Stomach (tissue), 8 donors: ENCODE measurements at regions not wholly inside any gene's neighbourhood (a gene's known extent, or its start where the extent isn't known, plus 50 kb on each side); places are given as distances from the start of the nearest gene placed in this dataset.

Experiments
- DNase-seq, 2 donors: peaks; one replicate each; pipeline versions ENCODE4 v3.0.0 to v3.0.0-alpha.2; 2013 to 2019
- H3K27ac ChIP-seq, 5 donors: fragments of 200-600 bp in 4 of 5; sonication (generic) in 4 of 5; one replicate each; pipeline ENCODE4 v1.5.1; 2013 to 2019; ENCODE audit warnings: mild to moderate bottlenecking in 1 of 5, moderate library complexity in 1 of 5
- H3K27me3 ChIP-seq, 3 donors: fragments of 200-600 bp; sonication (generic); one replicate each; pipeline ENCODE4 v1.5.1; 2017 to 2019; ENCODE audit warnings: mixed run types in 1 of 3
- H3K36me3 ChIP-seq, 4 donors: fragments of 200-600 bp; sonication (generic); 1 replicate in 3 of 4; 2 replicates in 1 of 4; pipeline ENCODE4 v1.5.1; 2016 to 2019
- H3K4me1 ChIP-seq, 4 donors: fragments of 200-600 bp; sonication (generic); one replicate each; pipeline ENCODE4 v1.5.1; 2016 to 2019
- H3K4me3 ChIP-seq, 4 donors: fragments of 200-600 bp; sonication (generic) in 3 of 4; one replicate each; pipeline ENCODE4 v1.5.1; 2016 to 2019; ENCODE audit warnings: mild to moderate bottlenecking in 1 of 4
- H3K9me3 ChIP-seq, 4 donors: fragments of 200-600 bp; sonication (generic); one replicate each; pipeline ENCODE4 v1.5.1; 2016 to 2019
- EP300 ChIP-seq: sonication (generic); formaldehyde crosslinking; IDR thresholded peaks from one replicate; pipeline ENCODE4 v1.6.1; 2017; ENCODE audit warnings: antibody characterized with exemption
- POLR2A ChIP-seq, 4 donors: fragments of 450-650 bp; IDR thresholded peaks; one replicate each; pipeline ENCODE4 v1.6.1; 2016; ENCODE audit warnings: antibody characterized with exemption in 4 of 4, control low read depth in 2 of 4, mild to moderate bottlenecking in 1 of 4, moderate library complexity in 1 of 4
- POLR2AphosphoS5 ChIP-seq, 3 donors: sonication (generic); formaldehyde crosslinking; IDR thresholded peaks; one replicate each; pipeline ENCODE4 v1.6.1; 2016; ENCODE audit warnings: antibody characterized with exemption in 3 of 3
- WGBS, 5 donors: extraction: QIAGEN DNeasy Blood & Tissue Kit in 3 of 5; methylation state at CpG; one replicate each; pipeline versions ENCODE4 v1.1.5 to v1.1.7; 2013 to 2018; 5-methylcytosine and 5-hydroxymethylcytosine counted together
- intact Hi-C: fragments of 100-400 bp; cut with DNase I; formaldehyde crosslinking; loops from one replicate; pipeline ENCODE4 v1.15.1; 2023; ENCODE audit warnings: low total_unique reads
- TF ChIP-seq, protein P1 (sequence below), 7 experiments: fragments of 450-650 bp in 4 of 7; fragments of 200-600 bp in 3 of 7; sonication (generic) in 3 of 7; IDR thresholded peaks; one replicate each; pipeline ENCODE4 v1.5.1; 2016 to 2019; ENCODE audit warnings: antibody characterized with exemption in 7 of 7, control low read depth in 2 of 7, mild to moderate bottlenecking in 1 of 7
- donor health status: healthy with polysubstance abuse.
- donor health status: Bipolar disorder and iron deficiency.
- donor health status: healthy.

DNA sequence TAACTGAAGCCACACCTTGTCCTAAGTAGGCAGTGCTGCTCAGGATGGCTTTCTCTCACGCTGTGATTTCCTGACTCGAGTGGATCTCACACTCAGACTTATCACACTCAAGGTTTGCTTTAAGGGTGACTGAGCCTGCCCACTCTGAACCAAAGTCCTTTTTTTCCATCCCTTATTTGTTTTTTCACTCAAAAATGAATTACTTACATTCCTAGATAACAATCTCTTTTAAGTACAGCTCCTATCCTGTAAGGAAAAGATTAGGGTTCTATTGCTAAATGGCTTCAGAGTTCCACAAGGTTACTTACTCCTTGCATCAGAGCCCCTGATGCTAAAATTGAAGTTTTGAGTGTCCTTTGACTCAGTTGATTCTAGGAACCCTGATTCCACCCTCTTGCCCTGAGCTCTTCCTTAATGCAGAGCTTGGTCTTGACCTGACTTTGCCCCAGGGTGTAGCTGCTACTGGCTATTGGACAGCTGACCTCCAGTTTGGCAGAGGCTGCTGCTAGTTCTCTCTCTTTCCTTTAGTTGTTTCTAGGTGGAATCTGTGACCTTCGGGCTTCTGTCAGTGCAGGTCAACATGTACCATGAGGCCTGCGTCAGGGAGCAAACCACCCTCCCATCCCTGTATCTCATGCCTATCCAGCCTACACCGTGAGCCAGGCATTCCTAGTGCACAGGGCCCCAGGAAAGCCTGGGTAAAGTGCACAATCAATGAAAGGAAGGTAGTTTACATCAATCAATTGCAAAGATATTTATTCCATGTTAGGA, 80.1 kb upstream of the CD55 start:
- peak overlapping the region in 2 of 5 donors; percentile 5 to 51 for H3K27ac ChIP-seq
- no peak overlapping the region for H3K4me3 ChIP-seq
- H3K27me3 ChIP-seq: no peaks in the 10 kb centered on the region
- peaks cover 0 to 22% (median 3%) of the 10 kb centered on the region in 4 donors for H3K4me1 ChIP-seq
- H3K9me3 ChIP-seq: no peaks in the 10 kb centered on the region
- TF ChIP-seq POLR2AphosphoS5 (IDR thresholded peaks at IDR 0.05) (no peak), EP300 (no peak)
- TF ChIP-seq, protein P1, sequence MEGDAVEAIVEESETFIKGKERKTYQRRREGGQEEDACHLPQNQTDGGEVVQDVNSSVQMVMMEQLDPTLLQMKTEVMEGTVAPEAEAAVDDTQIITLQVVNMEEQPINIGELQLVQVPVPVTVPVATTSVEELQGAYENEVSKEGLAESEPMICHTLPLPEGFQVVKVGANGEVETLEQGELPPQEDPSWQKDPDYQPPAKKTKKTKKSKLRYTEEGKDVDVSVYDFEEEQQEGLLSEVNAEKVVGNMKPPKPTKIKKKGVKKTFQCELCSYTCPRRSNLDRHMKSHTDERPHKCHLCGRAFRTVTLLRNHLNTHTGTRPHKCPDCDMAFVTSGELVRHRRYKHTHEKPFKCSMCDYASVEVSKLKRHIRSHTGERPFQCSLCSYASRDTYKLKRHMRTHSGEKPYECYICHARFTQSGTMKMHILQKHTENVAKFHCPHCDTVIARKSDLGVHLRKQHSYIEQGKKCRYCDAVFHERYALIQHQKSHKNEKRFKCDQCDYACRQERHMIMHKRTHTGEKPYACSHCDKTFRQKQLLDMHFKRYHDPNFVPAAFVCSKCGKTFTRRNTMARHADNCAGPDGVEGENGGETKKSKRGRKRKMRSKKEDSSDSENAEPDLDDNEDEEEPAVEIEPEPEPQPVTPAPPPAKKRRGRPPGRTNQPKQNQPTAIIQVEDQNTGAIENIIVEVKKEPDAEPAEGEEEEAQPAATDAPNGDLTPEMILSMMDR (IDR thresholded peaks at IDR 0.05): no peak
- no peak for DNase-seq
- intact Hi-C loops: no loop called here
- WGBS, 5 donors: 39 to 73% (median 57%) methylated on average over 5 of the region's 5 CpGs
- no peaks in the 10 kb centered on the region for H3K36me3 ChIP-seq

- intact Hi-C loops: no loop called here
- WGBS, 5 donors: 71 to 82% (median 73%) methylated on average over 8 of the region's 8 CpGs
- Histone ChIP-seq H3K27ac (no peak overlapping the region), H3K9me3 (no peaks in the 10 kb centered on the region), H3K4me1 (peaks cover 0 to 22% (median 3%) of the 10 kb centered on the region in 4 donors), H3K36me3 (no peaks in the 10 kb centered on the region), H3K4me3 (no peak overlapping the region), H3K27me3 (no peaks in the 10 kb centered on the region)
- no peak for TF ChIP-seq POLR2AphosphoS5 (IDR thresholded peaks at IDR 0.05)
- no peak for TF ChIP-seq EP300
- TF ChIP-seq, protein P1 (IDR thresholded peaks at IDR 0.05): no peak
- TF ChIP-seq POLR2A (IDR thresholded peaks at IDR 0.05): no peak
- DNase-seq: no peak
Measured at GRCh38 chr1:207243442-207244408, 77.8 kb upstream of the CD55 start.

GRCh38 chr1:207244409-207244801, 77.1 kb upstream of the CD55 start:
- no peaks in the 10 kb centered on the region for H3K9me3 ChIP-seq
- peaks cover 0 to 27% (median 3%) of the 10 kb centered on the region in 4 donors for H3K4me1 ChIP-seq
- TF ChIP-seq POLR2A (IDR thresholded peaks at IDR 0.05) (no peak), POLR2AphosphoS5 (IDR thresholded peaks at IDR 0.05) (no peak), EP300 (no peak)
- TF ChIP-seq, protein P1 (IDR thresholded peaks at IDR 0.05): no peak
- H3K4me3 ChIP-seq: no peak overlapping the region
- no peaks in the 10 kb centered on the region for H3K36me3 ChIP-seq
- no peak for DNase-seq
- 63 to 75% (median 65%) methylated on average over 6 of the region's 6 CpGs for WGBS, 5 donors
- intact Hi-C loops: no loop called here
- H3K27ac ChIP-seq: no peak overlapping the region
- no peaks in the 10 kb centered on the region for H3K27me3 ChIP-seq

- H3K4me1 ChIP-seq: peaks cover 0 to 28% (median 3%) of the 10 kb centered on the region in 4 donors
- DNase-seq: no peak
- no peak overlapping the region for H3K4me3 ChIP-seq
- no peaks in the 10 kb centered on the region for H3K9me3 ChIP-seq
- H3K36me3 ChIP-seq: no peaks in the 10 kb centered on the region
- TF ChIP-seq POLR2AphosphoS5 (IDR thresholded peaks at IDR 0.05) (no peak), POLR2A (IDR thresholded peaks at IDR 0.05) (no peak), EP300 (no peak)
- TF ChIP-seq, protein P1 (IDR thresholded peaks at IDR 0.05): no peak
- H3K27ac ChIP-seq: no peak overlapping the region
- intact Hi-C loops: no loop called here
- H3K27me3 ChIP-seq: no peaks in the 10 kb centered on the region
- 63 to 75% (median 65%) methylated on average over 2 of the region's 2 CpGs for WGBS, 5 donors
Measured at GRCh38 chr1:207245124-207245523, 76.4 kb upstream of the CD55 start.
